ENCODE measurements at regions not wholly inside any gene's neighbourhood (a gene's known extent, or its start where the extent isn't known, plus 50 kb on each side); places are given as distances from the start of the nearest gene placed in this dataset.
A peak's percentile ranks its signal among the peaks of the same experiment; 100 is the strongest.

GRCh38 chr16:73154063-73154870 is 106.3 kb upstream of the ZFHX3 start:
- Histone ChIP-seq H3K9me3 (ENCODE audit: severe bottlenecking) (no peaks in the 10 kb centered on the region), H3K36me3 (no peaks in the 10 kb centered on the region), H3K27me3 (ENCODE audit: insufficient read depth, low read depth, severe bottlenecking) (no peaks in the 10 kb centered on the region), H3K27ac (no peak overlapping the region), H3K4me3 (ENCODE audit: low read depth, low read length) (no peak overlapping the region)
- no peak for TF ChIP-seq CTCF (IDR thresholded peaks at IDR 0.05; ENCODE audit: low read depth, low read length)
- no peak for DNase-seq

GRCh38 chr16:73152386-73153125 is 104.6 kb upstream of the ZFHX3 start:
- no peak overlapping the region for H3K4me3 ChIP-seq (ENCODE audit: low read depth, low read length)
- peak; percentile 76 for DNase-seq
- H3K9me3 ChIP-seq (ENCODE audit: severe bottlenecking) = no peaks in the 10 kb centered on the region
- no peak for TF ChIP-seq CTCF (IDR thresholded peaks at IDR 0.05; ENCODE audit: low read depth, low read length)
- H3K27me3 ChIP-seq (ENCODE audit: insufficient read depth, low read depth, severe bottlenecking) = no peaks in the 10 kb centered on the region
- H3K27ac ChIP-seq = no peak overlapping the region
- no peaks in the 10 kb centered on the region for H3K36me3 ChIP-seq

GRCh38 chr16:73151941-73152340 is 104.0 kb upstream of the ZFHX3 start:
- Histone ChIP-seq H3K27me3 (ENCODE audit: insufficient read depth, low read depth, severe bottlenecking) (no peaks in the 10 kb centered on the region), H3K9me3 (ENCODE audit: severe bottlenecking) (no peaks in the 10 kb centered on the region), H3K27ac (no peak overlapping the region), H3K4me3 (ENCODE audit: low read depth, low read length) (no peak overlapping the region), H3K36me3 (no peaks in the 10 kb centered on the region)
- TF ChIP-seq CTCF (IDR thresholded peaks at IDR 0.05; ENCODE audit: low read depth, low read length) = no peak
- no peak for DNase-seq

- no peak for TF ChIP-seq CTCF (IDR thresholded peaks at IDR 0.05; ENCODE audit: low read depth, low read length)
- Histone ChIP-seq H3K4me3 (ENCODE audit: low read depth, low read length) (no peak overlapping the region), H3K27ac (no peak overlapping the region), H3K27me3 (ENCODE audit: insufficient read depth, low read depth, severe bottlenecking) (no peaks in the 10 kb centered on the region), H3K9me3 (ENCODE audit: severe bottlenecking) (no peaks in the 10 kb centered on the region), H3K36me3 (no peaks in the 10 kb centered on the region)
- DNase-seq = no peak
These were observed 103.3 kb upstream of the ZFHX3 start for GRCh38 chr16:73151225-73151624.

- Histone ChIP-seq H3K36me3 (no peaks in the 10 kb centered on the region), H3K4me3 (ENCODE audit: low read depth, low read length) (no peak overlapping the region), H3K9me3 (ENCODE audit: severe bottlenecking) (no peaks in the 10 kb centered on the region), H3K27ac (no peak overlapping the region), H3K27me3 (ENCODE audit: insufficient read depth, low read depth, severe bottlenecking) (no peaks in the 10 kb centered on the region)
- DNase-seq = no peak
- TF ChIP-seq CTCF (IDR thresholded peaks at IDR 0.05; ENCODE audit: low read depth, low read length) = no peak
These were observed 102.9 kb upstream of the ZFHX3 start for GRCh38 chr16:73150786-73151185.
